NCI-H2227 treated with DMSO at 0.1 percent for 48 hours (cell line): ENCODE measurements at regions not wholly inside any gene's neighbourhood (a gene's known extent, or its start where the extent isn't known, plus 50 kb on each side); places are given as distances from the start of the nearest gene placed in this dataset.

Source experiments
- DNase-seq: peaks from one replicate; lab custom pipeline; 2025; lab: John Stamatoyannopoulos, UW

DNA sequence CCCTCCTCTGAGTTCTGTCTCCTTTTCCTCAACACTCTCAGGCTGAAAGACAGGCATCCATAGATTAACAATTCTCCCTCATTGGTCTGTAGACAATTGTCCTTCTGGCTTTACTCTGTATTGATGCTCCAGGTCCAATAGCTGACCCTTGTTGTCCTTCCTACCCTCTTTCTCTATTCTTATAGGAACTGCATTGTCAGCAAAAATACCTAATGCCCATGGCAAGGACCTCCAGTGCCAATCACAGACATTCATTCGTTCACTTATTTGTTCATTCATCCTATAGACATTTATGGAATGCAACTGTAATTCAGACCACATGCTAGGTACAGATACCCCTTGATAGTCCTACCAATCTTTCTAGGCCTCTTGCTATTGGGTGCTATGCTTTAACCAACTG lies 69.8 kb upstream of the DTNA start:
- no peak for DNase-seq

DNA sequence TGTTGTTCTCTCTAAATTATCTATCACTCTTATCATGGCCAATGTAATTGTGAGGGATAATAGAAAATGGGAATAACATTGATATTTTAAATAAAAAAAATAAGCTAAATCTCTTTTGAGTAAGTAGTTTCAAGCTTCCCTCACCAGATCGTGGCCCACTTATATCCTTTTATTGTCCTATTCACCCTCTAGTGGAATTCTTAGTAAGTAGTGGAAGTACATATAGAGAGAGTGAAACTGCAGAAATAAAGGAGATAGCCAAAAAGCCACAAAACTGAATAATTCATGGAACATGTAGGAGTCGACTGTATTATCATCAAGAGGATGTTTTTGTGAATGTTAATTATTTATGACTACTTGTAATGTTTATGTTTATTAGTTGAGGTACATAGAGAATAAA lies 66.1 kb upstream of the DTNA start:
- DNase-seq, result no peak

DNA sequence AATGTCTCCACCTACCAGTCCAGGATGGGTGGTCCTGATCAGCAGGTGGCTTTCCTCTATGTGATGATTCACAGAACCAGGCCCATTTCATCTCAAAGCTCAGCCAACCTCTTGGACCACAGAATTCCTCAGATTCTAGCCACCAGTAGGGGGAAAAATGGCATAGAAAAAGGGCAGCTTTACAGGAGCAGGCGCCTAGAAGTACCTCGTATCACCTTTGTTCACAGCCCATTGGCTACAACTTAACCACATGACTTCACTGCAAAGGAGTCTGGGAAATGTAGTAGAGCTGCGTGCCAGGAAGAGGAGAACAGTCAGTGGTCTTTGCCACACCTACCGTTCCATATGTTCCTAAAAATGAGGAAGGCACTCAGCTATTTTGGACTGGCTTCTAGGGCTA lies 62.8 kb upstream of the DTNA start:
- no peak for DNase-seq

DNA sequence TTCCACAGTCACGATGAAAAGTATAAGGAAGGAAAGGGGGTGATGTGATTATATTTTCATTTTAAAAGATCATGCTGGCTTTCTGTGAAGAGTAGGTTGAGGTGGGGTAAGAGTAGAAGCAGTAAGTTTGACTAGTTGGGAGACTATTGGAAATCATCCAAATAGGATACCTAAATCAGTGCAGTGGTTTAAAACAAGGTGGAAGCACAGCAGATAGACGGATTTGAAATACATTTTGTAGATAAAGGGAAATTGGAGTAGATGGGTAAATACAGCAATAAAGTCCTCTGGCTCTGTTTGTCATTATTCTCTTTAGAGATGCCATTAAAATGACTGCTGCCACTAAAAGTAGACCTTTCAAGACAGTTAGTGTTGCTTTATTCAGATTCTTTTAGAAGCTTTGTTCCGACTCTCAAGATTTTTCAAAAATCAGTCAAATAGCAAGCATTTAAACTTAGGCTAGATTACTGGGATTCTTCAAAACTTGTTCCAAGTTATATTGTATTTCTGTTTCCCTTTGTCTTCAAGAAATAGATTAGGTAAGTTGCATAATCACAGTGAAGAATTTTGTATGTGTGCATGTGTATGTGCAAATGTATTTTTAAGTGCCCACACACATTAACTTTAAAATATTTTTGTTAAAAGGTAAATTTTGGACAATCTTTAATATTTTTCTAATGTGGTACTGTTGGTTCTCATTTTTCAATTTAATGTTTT lies 61.7 kb upstream of the DTNA start:
- DNase-seq, result no peak

DNA sequence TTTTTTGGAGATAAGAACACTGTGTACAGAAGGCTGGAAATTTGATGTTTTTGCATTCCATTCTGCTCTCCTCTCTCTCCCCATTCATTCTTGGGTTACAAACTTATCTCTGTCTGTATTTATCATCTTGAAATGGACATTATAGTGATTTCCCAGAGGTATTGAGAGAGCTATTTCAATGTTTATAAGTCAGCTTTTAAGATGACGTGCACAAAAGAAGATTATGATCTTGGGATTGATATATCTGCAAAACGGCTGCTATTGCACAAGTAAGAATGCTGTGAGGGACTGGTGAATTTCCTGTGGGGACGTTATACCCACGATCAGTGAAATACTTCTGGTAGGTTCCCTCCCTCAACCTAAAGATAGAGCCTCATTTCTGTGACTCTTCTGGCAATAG lies 61.0 kb upstream of the DTNA start:
- DNase-seq, result no peak

DNA sequence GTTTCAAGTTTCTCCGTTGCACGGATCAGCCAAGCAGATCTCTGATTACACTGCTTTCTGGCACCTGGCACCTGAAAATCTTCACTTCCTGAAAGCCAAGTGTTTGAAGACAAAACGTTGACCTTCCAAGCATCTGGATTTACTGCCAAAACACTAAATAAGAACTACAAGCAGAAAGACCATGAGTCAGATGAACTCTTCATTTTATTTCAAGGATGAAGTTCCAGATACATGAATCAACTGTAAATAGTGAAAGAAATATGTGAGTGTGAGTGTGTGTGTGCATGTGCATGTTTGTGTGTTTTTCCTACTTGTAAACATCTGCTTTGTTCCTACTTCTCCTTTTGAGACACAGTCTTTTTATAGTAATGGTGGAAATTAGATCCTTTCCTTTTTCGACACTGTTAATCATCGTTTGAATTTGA lies 60.0 kb upstream of the DTNA start:
- DNase-seq, result no peak

DNA sequence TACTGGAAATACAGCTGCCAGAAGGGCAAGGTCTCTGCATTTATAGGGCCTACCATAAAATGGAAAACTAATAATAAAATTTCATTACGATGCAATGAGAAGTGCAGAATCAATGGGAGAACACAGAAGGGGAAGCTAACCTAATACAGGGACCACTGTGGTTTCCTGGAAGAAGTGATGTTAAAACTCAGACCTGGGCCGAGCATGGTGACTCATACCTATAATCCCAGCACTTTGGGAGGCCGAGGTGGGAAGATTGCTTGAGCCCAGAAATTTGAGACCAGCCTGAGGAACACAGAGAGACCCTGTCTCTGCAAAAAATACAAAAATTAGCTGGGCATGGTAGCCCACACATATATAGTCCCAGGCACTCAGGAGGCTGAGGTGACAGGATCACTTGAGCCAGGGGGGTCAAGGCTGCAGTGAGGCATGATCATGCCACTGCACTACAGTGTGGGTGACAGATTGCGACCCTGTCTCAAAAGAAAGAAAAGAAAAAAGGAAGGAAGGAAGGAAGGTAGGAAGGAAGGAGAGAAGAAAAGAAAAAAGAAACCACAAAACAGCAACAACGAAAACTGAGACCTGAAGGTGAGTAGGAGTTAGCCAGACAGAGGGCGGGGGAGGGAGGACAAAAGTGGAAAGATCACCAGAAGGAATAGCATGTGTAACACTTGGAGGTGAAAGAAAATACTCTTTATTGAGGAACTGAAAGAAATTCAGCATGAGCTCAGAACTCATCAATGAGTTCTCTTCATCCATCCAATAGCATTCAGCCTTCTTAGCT lies 58.3 kb upstream of the DTNA start:
- DNase-seq, result no peak

DNA sequence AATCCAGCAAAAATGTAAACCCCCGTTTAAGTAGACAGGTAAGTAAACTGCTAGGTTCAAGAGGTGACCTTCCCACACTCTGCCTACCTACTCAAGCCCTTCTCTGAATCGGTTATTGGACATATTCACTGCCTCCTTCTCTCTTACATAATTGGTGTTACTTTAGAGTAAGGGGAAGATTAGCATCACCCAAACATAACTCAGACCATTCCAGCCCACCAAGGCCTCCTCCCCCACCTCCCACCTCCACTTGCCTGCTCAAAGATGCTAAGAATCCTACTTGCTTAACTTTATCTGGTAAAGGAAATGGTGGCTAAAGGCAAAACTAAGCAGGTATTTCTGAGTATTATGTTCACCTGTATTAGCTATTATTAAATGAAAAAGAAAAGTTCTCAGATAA lies 55.0 kb upstream of the DTNA start:
- no peak for DNase-seq

DNA sequence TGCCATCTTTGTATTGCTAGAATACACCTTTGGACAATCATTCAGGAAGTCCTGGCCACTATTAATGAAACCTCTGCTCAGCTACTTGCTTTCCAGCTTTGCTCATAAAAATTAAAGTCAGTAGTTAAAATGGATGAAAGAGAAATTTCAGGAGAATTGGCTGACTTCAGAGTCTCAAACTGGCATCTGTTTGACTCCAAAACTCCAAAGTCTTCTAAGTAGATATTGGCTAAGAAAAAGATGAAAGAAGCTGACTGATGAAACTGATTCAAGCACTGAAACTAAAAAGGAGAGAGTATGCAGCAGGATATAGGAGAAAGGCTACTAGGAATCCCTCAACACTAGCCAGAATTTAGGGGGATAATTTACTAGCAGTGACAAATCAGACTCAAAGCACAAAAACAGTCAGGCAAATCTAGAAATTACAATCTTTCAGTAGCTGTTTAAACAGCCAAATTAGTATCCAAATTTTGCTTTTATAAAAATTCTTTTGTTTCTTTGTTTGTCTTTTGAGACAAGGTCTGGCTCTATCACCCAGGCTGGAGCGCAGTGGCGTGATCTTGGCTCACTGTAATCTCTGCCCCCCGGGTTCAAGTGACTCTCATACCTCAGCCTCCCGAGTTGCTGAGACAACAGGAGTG lies 52.1 kb upstream of the DTNA start:
- DNase-seq, result no peak

DNA sequence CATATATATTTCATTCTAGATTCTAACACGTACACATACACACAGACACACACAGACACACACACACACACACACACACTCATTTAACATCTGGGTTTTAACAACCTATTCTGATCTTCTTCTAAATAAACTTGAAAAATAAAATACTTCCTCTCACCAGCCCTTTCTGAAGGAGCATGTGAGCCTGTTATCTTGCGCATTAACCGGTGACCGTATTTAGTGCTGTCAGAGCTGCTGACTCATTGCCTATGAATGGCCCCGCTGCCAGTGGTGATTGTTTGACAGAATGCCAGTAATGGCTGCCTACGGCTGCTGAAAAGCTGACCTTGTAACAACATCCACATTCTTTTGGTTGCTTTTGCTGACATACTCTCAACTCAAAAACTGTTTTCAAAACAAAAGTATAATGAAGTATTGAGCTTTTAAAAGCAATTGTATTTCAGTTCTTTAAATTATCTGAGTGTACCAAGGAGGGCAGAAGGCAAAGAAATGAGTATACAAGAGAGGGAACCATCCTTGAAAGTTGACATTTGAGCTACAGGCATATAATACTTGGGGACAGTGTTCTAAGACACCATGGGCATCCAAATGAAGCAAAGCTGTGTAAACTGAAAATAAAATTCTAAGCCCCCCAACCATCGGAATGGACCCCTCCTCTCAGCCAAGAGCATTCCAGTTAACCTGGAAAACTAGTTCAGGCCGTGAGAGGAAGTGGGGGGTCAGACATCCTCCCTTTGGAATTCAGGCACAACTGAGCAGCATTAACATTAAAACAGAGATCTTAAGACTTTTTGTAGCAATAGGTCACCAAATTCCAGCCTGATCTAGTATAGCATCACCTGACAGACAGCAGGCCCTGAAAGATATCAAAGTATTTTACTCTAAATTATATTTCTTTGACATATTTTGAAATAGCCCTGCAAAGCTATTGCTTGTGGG lies 50.2 kb upstream of the DTNA start:
- DNase-seq, result peak; percentile 21
